ENCODE measurements at regions not wholly inside any gene's neighbourhood (a gene's known extent, or its start where the extent isn't known, plus 50 kb on each side); places are given as distances from the start of the nearest gene placed in this dataset.

DNA sequence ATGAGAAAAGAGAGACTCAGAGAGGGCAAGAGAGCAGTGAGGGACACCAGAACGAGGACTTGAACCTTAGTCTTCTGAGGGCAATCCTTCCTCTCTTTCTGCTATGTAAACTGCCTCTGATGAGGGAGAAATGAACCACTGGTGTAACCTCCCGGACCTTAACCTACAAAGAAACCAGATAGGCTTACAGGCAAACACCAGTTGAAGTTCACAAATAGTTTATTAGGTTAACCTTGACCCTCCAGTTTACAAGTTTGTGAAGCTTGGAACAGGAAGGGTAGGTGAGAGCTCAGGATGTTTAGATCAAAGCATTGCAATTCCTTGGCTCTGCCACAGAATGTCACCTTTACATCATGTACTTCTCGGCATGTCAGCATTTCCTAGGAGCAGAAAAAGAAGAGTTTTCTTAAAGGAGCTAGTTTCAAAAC is 486.4 kb upstream of the SPRED2 start:
- H3K27me3 Mint-ChIP-seq, result no peaks in the 10 kb centered on the region
- no peaks in the 10 kb centered on the region for H3K36me3 Mint-ChIP-seq (ENCODE audit: insufficient read depth)
- peaks cover 7% of the 10 kb centered on the region for H3K4me1 Mint-ChIP-seq (ENCODE audit: low read depth)
- no peak overlapping the region for H3K4me3 Mint-ChIP-seq (ENCODE audit: low read depth)
- DNase-seq (ENCODE audit: low spot score, unreplicated experiment), result no peak
- no peak overlapping the region for H3K27ac Mint-ChIP-seq
- H3K9me3 Mint-ChIP-seq (ENCODE audit: low read depth), result no peaks in the 10 kb centered on the region
- peak; percentile 34 for TF ChIP-seq CTCF (IDR thresholded peaks at IDR 0.05; ENCODE audit: unreplicated experiment)

DNA sequence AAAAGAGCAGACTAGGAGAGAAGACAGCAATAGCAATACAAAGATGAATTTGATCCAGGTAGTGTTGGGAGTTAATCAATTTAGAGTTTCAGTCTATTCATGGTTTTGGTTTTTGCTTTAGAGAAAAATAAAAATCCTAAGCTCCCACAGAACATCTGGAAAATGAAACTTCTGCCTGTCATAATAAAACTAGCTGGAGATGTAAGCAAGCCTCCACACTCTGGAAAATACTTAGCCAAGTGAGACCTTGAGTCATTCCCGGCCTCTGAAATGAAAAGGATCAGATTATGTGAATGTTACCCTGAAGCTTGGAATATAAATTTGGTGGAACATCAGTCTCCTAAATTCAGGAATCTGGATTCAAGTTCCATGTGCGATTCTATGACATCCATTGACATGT is 485.6 kb upstream of the SPRED2 start:
- Mint-ChIP-seq H3K27ac (no peak overlapping the region), H3K36me3 (ENCODE audit: insufficient read depth) (no peaks in the 10 kb centered on the region), H3K9me3 (ENCODE audit: low read depth) (no peaks in the 10 kb centered on the region), H3K4me3 (ENCODE audit: low read depth) (no peak overlapping the region), H3K4me1 (ENCODE audit: low read depth) (peaks cover 9% of the 10 kb centered on the region), H3K27me3 (no peaks in the 10 kb centered on the region)
- no peak for TF ChIP-seq CTCF (IDR thresholded peaks at IDR 0.05; ENCODE audit: unreplicated experiment)
- no peak for DNase-seq (ENCODE audit: low spot score, unreplicated experiment)

DNA sequence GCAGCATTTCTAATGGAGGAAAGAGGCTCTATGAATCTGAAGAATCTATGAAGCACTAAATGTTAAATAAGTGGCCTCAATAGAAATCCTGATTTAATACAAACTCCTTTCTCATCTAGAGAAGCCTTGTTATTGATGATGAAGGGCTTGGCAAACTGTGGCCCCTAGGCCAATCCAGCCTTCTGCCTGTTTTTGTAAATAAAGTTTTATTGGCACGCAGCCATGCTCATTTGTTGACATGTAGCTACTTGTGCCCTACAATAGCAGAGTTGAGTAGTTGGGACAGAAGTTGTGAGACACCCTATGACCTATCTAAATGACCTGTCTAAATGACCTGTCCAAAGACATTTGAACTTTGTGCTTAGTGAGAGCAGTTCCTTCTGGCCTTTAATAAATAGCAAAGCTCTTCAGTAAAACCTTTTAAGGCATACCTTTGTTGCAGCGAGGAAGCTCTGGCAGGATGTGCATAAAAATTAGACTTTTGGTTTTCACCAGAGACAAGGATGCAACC is 484.4 kb upstream of the SPRED2 start:
- no peak for DNase-seq (ENCODE audit: low spot score, unreplicated experiment)

DNA sequence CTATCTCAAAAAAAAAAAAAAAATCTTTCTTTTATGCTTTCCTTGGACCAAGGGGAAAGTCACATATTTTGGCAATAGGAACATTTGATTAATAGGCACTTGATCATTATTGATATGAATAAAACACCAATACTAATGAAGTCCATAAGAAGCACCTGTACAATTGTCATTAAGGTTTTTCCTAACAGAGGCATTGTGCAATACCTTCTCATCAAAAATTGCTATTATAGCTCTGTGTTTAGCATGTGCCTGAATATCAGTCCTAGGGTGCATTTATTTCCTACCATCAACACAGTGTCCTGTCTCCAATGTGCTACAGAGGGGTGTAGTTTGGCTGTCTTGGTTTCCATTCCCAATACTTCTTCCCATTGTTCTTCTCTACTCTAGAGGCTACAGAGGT is 483.8 kb upstream of the SPRED2 start:
- no peak overlapping the region for H3K4me3 Mint-ChIP-seq (ENCODE audit: low read depth)
- no peak overlapping the region for H3K27ac Mint-ChIP-seq
- no peak for TF ChIP-seq CTCF (IDR thresholded peaks at IDR 0.05; ENCODE audit: unreplicated experiment)

More for the DNA sequence above, 484.4 kb upstream of the SPRED2 start:
- Mint-ChIP-seq H3K9me3 (ENCODE audit: low read depth) (no peaks in the 10 kb centered on the region), H3K4me3 (ENCODE audit: low read depth) (no peak overlapping the region), H3K4me1 (ENCODE audit: low read depth) (peaks cover 9% of the 10 kb centered on the region), H3K27me3 (no peaks in the 10 kb centered on the region), H3K27ac (no peak overlapping the region), H3K36me3 (ENCODE audit: insufficient read depth) (no peaks in the 10 kb centered on the region)
- TF ChIP-seq CTCF (IDR thresholded peaks at IDR 0.05; ENCODE audit: unreplicated experiment), result no peak

GRCh38 chr2:65915273-65915672 is 482.9 kb upstream of the SPRED2 start:
- H3K4me1 Mint-ChIP-seq (ENCODE audit: low read depth), result peaks cover 9% of the 10 kb centered on the region
- no peaks in the 10 kb centered on the region for H3K36me3 Mint-ChIP-seq (ENCODE audit: insufficient read depth)
- TF ChIP-seq CTCF (IDR thresholded peaks at IDR 0.05; ENCODE audit: unreplicated experiment), result no peak
- H3K27me3 Mint-ChIP-seq, result no peaks in the 10 kb centered on the region
- no peaks in the 10 kb centered on the region for H3K9me3 Mint-ChIP-seq (ENCODE audit: low read depth)
- no peak for DNase-seq (ENCODE audit: low spot score, unreplicated experiment)
- no peak overlapping the region for H3K27ac Mint-ChIP-seq
- no peak overlapping the region for H3K4me3 Mint-ChIP-seq (ENCODE audit: low read depth)

More for the DNA sequence above, 483.8 kb upstream of the SPRED2 start:
- DNase-seq (ENCODE audit: low spot score, unreplicated experiment), result no peak
- no peaks in the 10 kb centered on the region for H3K9me3 Mint-ChIP-seq (ENCODE audit: low read depth)
- no peaks in the 10 kb centered on the region for H3K27me3 Mint-ChIP-seq
- peaks cover 9% of the 10 kb centered on the region for H3K4me1 Mint-ChIP-seq (ENCODE audit: low read depth)
- no peaks in the 10 kb centered on the region for H3K36me3 Mint-ChIP-seq (ENCODE audit: insufficient read depth)
